ENCODE measurements at regions not wholly inside any gene's neighbourhood (a gene's known extent, or its start where the extent isn't known, plus 50 kb on each side); places are given as distances from the start of the nearest gene placed in this dataset.
A peak's percentile ranks its signal among the peaks of the same experiment; 100 is the strongest.
"Not testable (repeated sequence)": the region's sequence is repeated elsewhere in the genome, so short reads cannot be mapped to it uniquely, and the experiment has no call there.

GRCh38 chr2:190005513-190005912 lies 57.0 kb downstream of the MSTN start:
- DNase-seq (ENCODE audit: low read depth) = no peak
- no peak for TF ChIP-seq CTCF (conservative IDR thresholded peaks at IDR 0.05; ENCODE audit: low read length)
- H3K4me3 ChIP-seq (ENCODE audit: low read length) = no peak overlapping the region

DNA sequence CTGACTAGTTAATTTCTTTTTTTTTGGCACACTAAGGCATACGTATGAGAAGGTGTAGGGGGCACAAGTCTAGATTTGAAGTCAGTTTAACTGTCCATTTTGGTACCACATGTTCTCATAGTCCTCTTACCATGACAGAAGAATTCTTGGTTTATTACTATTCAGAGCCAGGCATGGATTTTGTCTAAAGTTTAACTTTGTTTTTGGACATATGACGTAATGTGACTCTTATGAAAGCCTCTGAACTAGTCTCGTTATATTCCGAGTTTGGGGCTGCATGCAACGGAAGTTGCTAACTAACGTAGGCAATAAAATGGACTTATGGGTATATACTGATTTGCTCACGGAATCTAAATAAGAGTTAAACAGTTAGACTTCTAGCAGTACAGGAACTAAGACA lies 62.9 kb downstream of the MSTN start:
- no peak overlapping the region for H3K4me3 ChIP-seq (ENCODE audit: low read length)
- no peak for TF ChIP-seq CTCF (conservative IDR thresholded peaks at IDR 0.05; ENCODE audit: low read length)
- no peak for DNase-seq (ENCODE audit: low read depth)

DNA sequence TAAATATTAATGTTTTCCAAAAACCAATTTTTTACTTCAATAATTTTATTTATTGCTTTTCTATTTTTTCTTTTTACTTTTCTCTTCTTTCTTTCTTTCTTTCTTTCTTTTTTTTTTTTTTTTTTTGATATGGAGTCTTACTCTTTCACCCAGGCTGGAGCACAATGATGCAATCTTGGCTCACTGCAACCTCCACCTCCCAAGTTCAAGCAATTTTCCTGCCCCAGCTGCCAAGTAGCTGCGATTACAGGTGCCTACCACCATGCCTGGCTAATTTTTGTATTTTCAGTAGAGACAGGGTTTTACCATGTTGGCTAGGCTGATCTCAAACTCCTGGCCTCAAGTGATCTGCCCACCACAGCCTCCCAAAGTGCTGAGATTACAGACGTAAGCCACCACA lies 63.9 kb downstream of the MSTN start:
- H3K4me3 ChIP-seq (ENCODE audit: low read length); DNase-seq (ENCODE audit: low read depth): not testable (repeated sequence)

DNA sequence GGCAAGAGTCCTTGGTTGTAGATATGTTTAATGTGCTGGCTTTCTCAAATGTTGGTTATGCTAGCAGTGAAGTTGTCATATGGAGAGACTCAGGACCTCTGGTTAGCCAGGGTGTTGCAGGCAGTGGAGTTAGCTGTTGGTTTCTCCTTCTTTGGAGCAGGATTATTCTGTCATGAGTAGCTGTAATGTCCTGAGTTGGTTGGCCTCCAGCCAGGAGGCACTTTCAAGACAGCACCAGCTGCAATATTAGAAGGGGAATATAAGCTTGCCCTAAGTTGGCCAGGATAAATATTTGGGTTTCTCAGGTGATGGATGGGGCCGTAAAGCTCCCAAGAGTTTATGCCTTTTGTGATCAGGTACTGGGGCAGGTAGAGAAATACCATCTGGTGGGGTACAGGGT lies 65.5 kb downstream of the MSTN start:
- no peak for TF ChIP-seq CTCF (conservative IDR thresholded peaks at IDR 0.05; ENCODE audit: low read length)
- no peak for DNase-seq (ENCODE audit: low read depth)
- no peak overlapping the region for H3K4me3 ChIP-seq (ENCODE audit: low read length)

GRCh38 chr2:189995679-189996078 lies 66.8 kb downstream of the MSTN start:
- no peak overlapping the region for H3K4me3 ChIP-seq (ENCODE audit: low read length)
- no peak for TF ChIP-seq CTCF (conservative IDR thresholded peaks at IDR 0.05; ENCODE audit: low read length)
- DNase-seq (ENCODE audit: low read depth) = no peak

GRCh38 chr2:189982780-189983394 lies 79.6 kb downstream of the MSTN start:
- H3K4me3 ChIP-seq (ENCODE audit: low read length) = no peak overlapping the region
- TF ChIP-seq CTCF (conservative IDR thresholded peaks at IDR 0.05; ENCODE audit: low read length) = peak; percentile 49
- no peak for DNase-seq (ENCODE audit: low read depth)

GRCh38 chr2:189982087-189982486 lies 80.4 kb downstream of the MSTN start:
- no peak for TF ChIP-seq CTCF (conservative IDR thresholded peaks at IDR 0.05; ENCODE audit: low read length)
- H3K4me3 ChIP-seq (ENCODE audit: low read length) = no peak overlapping the region
- DNase-seq (ENCODE audit: low read depth) = no peak

GRCh38 chr2:189976488-189976887 lies 86.0 kb downstream of the MSTN start:
- H3K4me3 ChIP-seq (ENCODE audit: low read length); DNase-seq (ENCODE audit: low read depth): not testable (repeated sequence)

Measured in AG10803 (cell line).